Keratinocyte (primary cell): ENCODE measurements at regions not wholly inside any gene's neighbourhood (a gene's known extent, or its start where the extent isn't known, plus 50 kb on each side); places are given as distances from the start of the nearest gene placed in this dataset.

Experiments
- DNase-seq: peaks from one replicate; pipeline ENCODE4 v3.0.0-alpha.2; 2011; ENCODE audit warnings: low read depth, missing footprints, low spot score
- FAIRE-seq: peaks from 2 replicates; lab custom pipeline; 2011; peaks lifted over from hg19 to GRCh38; lab: Jason Lieb, UNC
- H2AFZ ChIP-seq: 2 replicates; pipeline ENCODE4 v1.6.0; 2012; ENCODE audit warnings: low read length, control low read depth, inconsistent platforms; ENCODE audit not compliant: control insufficient read depth
- H3K27ac ChIP-seq: 2 replicates; pipeline ENCODE4 v1.5.1; 2011; ENCODE audit warnings: low read length; ENCODE audit not compliant: control insufficient read depth, insufficient read depth
- H3K27me3 ChIP-seq: 3 replicates; pipeline ENCODE4 v1.6.0; 2011; ENCODE audit warnings: low read length; ENCODE audit not compliant: control insufficient read depth, insufficient read depth; ENCODE audit errors: extremely low read depth
- H3K36me3 ChIP-seq, 2 experiments: 2 replicates in 1 of 2; 3 replicates in 1 of 2; pipeline ENCODE4 v1.5.1; 2011; ENCODE audit warnings: low read length in 2 of 2, mild to moderate bottlenecking in 1 of 2; ENCODE audit not compliant: control insufficient read depth in 2 of 2, insufficient read depth in 2 of 2; ENCODE audit errors: extremely low read depth in 1 of 2
- H3K4me1 ChIP-seq: 3 replicates; pipeline ENCODE4 v1.5.1; 2011; ENCODE audit warnings: low read length; ENCODE audit not compliant: control insufficient read depth, insufficient read depth; ENCODE audit errors: extremely low read depth
- H3K4me2 ChIP-seq: 3 replicates; pipeline ENCODE4 v1.6.0; 2011; ENCODE audit warnings: low read depth, low read length; ENCODE audit not compliant: control insufficient read depth, insufficient read depth; ENCODE audit errors: extremely low read depth
- H3K4me3 ChIP-seq, 3 experiments: fragments of 200-600 bp in 1 of 3; sonication (generic) in 1 of 3; 2 replicates in 2 of 3; 3 replicates in 1 of 3; pipeline ENCODE4 v1.5.1; 2011 to 2016; ENCODE audit warnings: low read length in 3 of 3, mild to moderate bottlenecking in 3 of 3, control low read depth in 2 of 3, inconsistent platforms in 1 of 3, low read depth in 1 of 3, mixed read lengths in 1 of 3, mixed run types in 1 of 3, moderate library complexity in 1 of 3; ENCODE audit not compliant: control insufficient read depth in 2 of 3, insufficient read depth in 2 of 3; ENCODE audit errors: extremely low read depth in 1 of 3
- H3K79me2 ChIP-seq: 2 replicates; pipeline ENCODE4 v1.6.0; 2012; ENCODE audit warnings: low read length; ENCODE audit not compliant: control insufficient read depth, insufficient read depth
- H3K9ac ChIP-seq: 3 replicates; pipeline ENCODE4 v1.6.0; 2011; ENCODE audit warnings: low read length; ENCODE audit not compliant: control insufficient read depth, insufficient read depth; ENCODE audit errors: extremely low read depth
- H3K9me1 ChIP-seq: 3 replicates; pipeline ENCODE4 v1.6.0; 2011; ENCODE audit warnings: low read length; ENCODE audit not compliant: control insufficient read depth, insufficient read depth; ENCODE audit errors: extremely low read depth
- H3K9me3 ChIP-seq: 2 replicates; pipeline ENCODE4 v1.5.1; 2012; ENCODE audit warnings: low read depth, low read length; ENCODE audit not compliant: control insufficient read depth
- H4K20me1 ChIP-seq: 3 replicates; pipeline ENCODE4 v1.6.0; 2011; ENCODE audit warnings: low read length; ENCODE audit not compliant: control insufficient read depth, insufficient read depth; ENCODE audit errors: extremely low read depth
- CTCF ChIP-seq, 3 experiments: IDR thresholded peaks in 1 of 3; conservative IDR thresholded peaks in 1 of 3; optimal IDR thresholded peaks in 1 of 3; 2 replicates in 2 of 3; 3 replicates in 1 of 3; pipeline versions ENCODE3 to v1.5.1; 2011; ENCODE audit warnings: low read length in 3 of 3, mild to moderate bottlenecking in 3 of 3, moderate library complexity in 2 of 3, control low read depth in 1 of 3, inconsistent platforms in 1 of 3; ENCODE audit not compliant: insufficient read depth in 2 of 3; ENCODE audit errors: extremely low read depth in 1 of 3
- EZH2 ChIP-seq: IDR thresholded peaks from one replicate; pipeline ENCODE4 v1.6.1; 2012; ENCODE audit warnings: inconsistent platforms, mild to moderate bottlenecking, low read length, moderate library complexity
- dilution Hi-C: fragments of 300-500 bp; cut with MboI; formaldehyde crosslinking; loops from one replicate; pipeline ENCODE4 v1.7.0; 2020; ENCODE audit warnings: low sequenced_read_pairs; ENCODE audit not compliant: extremely low pct_ligation_motif_present

GRCh38 chr6:126437205-126437604, 97.3 kb downstream of the CENPW start:
- H4K20me1 ChIP-seq, result no peaks in the 10 kb centered on the region
- dilution Hi-C loops, result no loop called here
- FAIRE-seq, result no peak
- no peaks in the 10 kb centered on the region for H3K27me3 ChIP-seq
- no peaks in the 10 kb centered on the region for H3K79me2 ChIP-seq
- no peaks in the 10 kb centered on the region for H3K4me1 ChIP-seq
- H3K9me3 ChIP-seq, result no peaks in the 10 kb centered on the region
- no peak overlapping the region for H3K9ac ChIP-seq
- TF ChIP-seq CTCF (optimal IDR thresholded peaks at IDR 0.05 in 1 of 3, IDR thresholded peaks at IDR 0.05 in 1 of 3, conservative IDR thresholded peaks at IDR 0.05 in 1 of 3; ENCODE audit: extremely low read depth in 1 of 3, insufficient read depth in 2 of 3, low read length in 3 of 3) (no peak), EZH2 (no peak)
- no peak overlapping the region for H3K4me2 ChIP-seq
- no peak for DNase-seq
- H3K9me1 ChIP-seq, result no peaks in the 10 kb centered on the region
- no peak overlapping the region for H3K27ac ChIP-seq
- no peak overlapping the region for H2AFZ ChIP-seq
- H3K4me3 ChIP-seq, result no peak overlapping the region
- H3K36me3 ChIP-seq, result no peaks in the 10 kb centered on the region

- Histone ChIP-seq H3K27me3 (no peaks in the 10 kb centered on the region), H3K4me3 (no peak overlapping the region), H3K36me3 (no peaks in the 10 kb centered on the region), H3K9ac (no peak overlapping the region), H3K4me2 (no peak overlapping the region), H3K79me2 (no peaks in the 10 kb centered on the region), H3K4me1 (no peaks in the 10 kb centered on the region), H3K9me1 (no peaks in the 10 kb centered on the region), H3K9me3 (no peaks in the 10 kb centered on the region), H4K20me1 (no peaks in the 10 kb centered on the region), H3K27ac (no peak overlapping the region), H2AFZ (no peak overlapping the region)
- dilution Hi-C loops, result no loop called here
- no peak for DNase-seq
- TF ChIP-seq CTCF (optimal IDR thresholded peaks at IDR 0.05 in 1 of 3, IDR thresholded peaks at IDR 0.05 in 1 of 3, conservative IDR thresholded peaks at IDR 0.05 in 1 of 3; ENCODE audit: extremely low read depth in 1 of 3, insufficient read depth in 2 of 3, low read length in 3 of 3) (no peak), EZH2 (no peak)
- FAIRE-seq, result no peak
These were observed 99.1 kb downstream of the CENPW start for GRCh38 chr6:126439040-126439439.
